ENCODE measurements at regions not wholly inside any gene's neighbourhood (a gene's known extent, or its start where the extent isn't known, plus 50 kb on each side); places are given as distances from the start of the nearest gene placed in this dataset.

- TF ChIP-seq CTCF (conservative IDR thresholded peaks at IDR 0.05 in 1 of 2, IDR thresholded peaks at IDR 0.05 in 1 of 2; ENCODE audit: extremely low read depth in 1 of 2, insufficient read depth in 1 of 2, low read depth in 1 of 2, low read length in 2 of 2), result no peak
- no peak for TF ChIP-seq EZH2 (IDR thresholded peaks at IDR 0.05; ENCODE audit: borderline replicate concordance, low read length)
These were observed 167.0 kb upstream of the IPO5 start for GRCh38 chr13:97786510-97786909.
